ENCODE measurements at regions not wholly inside any gene's neighbourhood (a gene's known extent, or its start where the extent isn't known, plus 50 kb on each side); places are given as distances from the start of the nearest gene placed in this dataset.

GRCh38 chr18:1392865-1393734, 488.4 kb downstream of the ADCYAP1 start:
- Histone ChIP-seq H3K4me1 (no peaks in the 10 kb centered on the region), H3K27ac (no peak overlapping the region), H3K27me3 (no peaks in the 10 kb centered on the region), H3K9me3 (no peaks in the 10 kb centered on the region), H3K36me3 (no peaks in the 10 kb centered on the region), H3K4me3 (no peak overlapping the region)
- intact Hi-C loops (cut with DNase I): no loop called here
- TF ChIP-seq CTCF (IDR thresholded peaks at IDR 0.05): no peak
- DNase-seq (ENCODE audit: low spot score in 2 of 2): no peak

GRCh38 chr18:1393929-1394328, 489.3 kb downstream of the ADCYAP1 start:
- Histone ChIP-seq H3K4me1 (no peaks in the 10 kb centered on the region), H3K27ac (no peak overlapping the region), H3K36me3 (no peaks in the 10 kb centered on the region), H3K9me3 (no peaks in the 10 kb centered on the region), H3K27me3 (no peaks in the 10 kb centered on the region), H3K4me3 (no peak overlapping the region)
- no peak for TF ChIP-seq CTCF (IDR thresholded peaks at IDR 0.05)
- no peak for DNase-seq (ENCODE audit: low spot score in 2 of 2)
- intact Hi-C loops (cut with DNase I): no loop called here

- no peak overlapping the region for H3K27ac ChIP-seq
- H3K27me3 ChIP-seq: no peaks in the 10 kb centered on the region
- H3K9me3 ChIP-seq: no peaks in the 10 kb centered on the region
- no peak overlapping the region for H3K4me3 ChIP-seq
- TF ChIP-seq CTCF (IDR thresholded peaks at IDR 0.05): no peak
- no peak for DNase-seq (ENCODE audit: low spot score in 2 of 2)
- H3K36me3 ChIP-seq: no peaks in the 10 kb centered on the region
- H3K4me1 ChIP-seq: no peaks in the 10 kb centered on the region
- intact Hi-C loops (cut with DNase I): no loop called here
Observed at GRCh38 chr18:1394426-1394825, 489.8 kb downstream of the ADCYAP1 start.

GRCh38 chr18:1394966-1395365, 490.3 kb downstream of the ADCYAP1 start:
- no peak overlapping the region for H3K4me3 ChIP-seq
- intact Hi-C loops (cut with DNase I): no loop called here
- H3K27ac ChIP-seq: no peak overlapping the region
- no peaks in the 10 kb centered on the region for H3K27me3 ChIP-seq
- no peaks in the 10 kb centered on the region for H3K36me3 ChIP-seq
- TF ChIP-seq CTCF (IDR thresholded peaks at IDR 0.05): no peak
- DNase-seq (ENCODE audit: low spot score in 2 of 2): no peak
- H3K4me1 ChIP-seq: no peaks in the 10 kb centered on the region
- no peaks in the 10 kb centered on the region for H3K9me3 ChIP-seq

- intact Hi-C loops (cut with DNase I): no loop called here
- no peak for TF ChIP-seq CTCF (IDR thresholded peaks at IDR 0.05)
- no peak overlapping the region for H3K27ac ChIP-seq
- H3K27me3 ChIP-seq: no peaks in the 10 kb centered on the region
- no peaks in the 10 kb centered on the region for H3K36me3 ChIP-seq
- DNase-seq (ENCODE audit: low spot score in 2 of 2): no peak
- no peaks in the 10 kb centered on the region for H3K4me1 ChIP-seq
- no peaks in the 10 kb centered on the region for H3K9me3 ChIP-seq
- H3K4me3 ChIP-seq: no peak overlapping the region
Observed at GRCh38 chr18:1408376-1408775, 503.7 kb downstream of the ADCYAP1 start.

Measured in ascending aorta (tissue), 2 donors.